ENCODE measurements at regions not wholly inside any gene's neighbourhood (a gene's known extent, or its start where the extent isn't known, plus 50 kb on each side); places are given as distances from the start of the nearest gene placed in this dataset.

GRCh38 chr4:154686838-154687237 is 57.0 kb upstream of the LRAT start:
- Histone ChIP-seq H3K36me3 (ENCODE audit: insufficient read depth, low read length, poor library complexity, severe bottlenecking) (no peaks in the 10 kb centered on the region), H3K27ac (ENCODE audit: low read depth, low read length, poor library complexity, severe bottlenecking) (no peak overlapping the region), H3K4me3 (ENCODE audit: low read depth, low read length, poor library complexity, severe bottlenecking) (no peak overlapping the region), H3K27me3 (replicated peaks; ENCODE audit: insufficient read depth, low read depth, low read length, poor library complexity) (no peaks in the 10 kb centered on the region), H3K4me1 (ENCODE audit: insufficient read depth, low read length, poor library complexity, severe bottlenecking) (no peaks in the 10 kb centered on the region), H3K9me3 (ENCODE audit: low read depth, low read length, poor library complexity, severe bottlenecking) (no peaks in the 10 kb centered on the region)
- intact Hi-C loops (cut with micrococcal nuclease; ENCODE audit: unreplicated experiment): loop anchor here (1.0 kb wide), 1 partner anchor 92 kb away; no protein-coding TSS in a partner anchor
- BruUV-seq (replicated peaks): no TSS peak
- no peak for TF ChIP-seq EZH2 (IDR thresholded peaks at IDR 0.05; ENCODE audit: borderline replicate concordance, low read depth, low read length, poor library complexity, severe bottlenecking)
- TF ChIP-seq CTCF (conservative IDR thresholded peaks at IDR 0.05; ENCODE audit: low read depth, low read length): peak; percentile 41; the same call in 1 of the 2 replicates
- CTCF ChIA-PET: interaction anchor here (0.6 to 1.3 kb wide), 7 partner anchors 31 to 667 kb away, joined by 3 to 5 read pairs (median 4); partner anchors contain the start of genes LRAT and RBM46
- POLR2A ChIA-PET (ENCODE audit: low non-redundant PET): no interaction called here
- DNase-seq (ENCODE audit: low spot score): peak; percentile 29

- CTCF ChIA-PET: interaction anchor here (0.9 kb wide), 1 partner anchor 32 kb away, joined by 3 read pairs; no protein-coding TSS in a partner anchor
- intact Hi-C loops (cut with micrococcal nuclease; ENCODE audit: unreplicated experiment): loop anchor here (1.0 kb wide), 1 partner anchor 91 kb away; no protein-coding TSS in a partner anchor
- no peak overlapping the region for H3K27ac ChIP-seq (ENCODE audit: low read depth, low read length, poor library complexity, severe bottlenecking)
- no peaks in the 10 kb centered on the region for H3K9me3 ChIP-seq (ENCODE audit: low read depth, low read length, poor library complexity, severe bottlenecking)
- no peaks in the 10 kb centered on the region for H3K27me3 ChIP-seq (replicated peaks; ENCODE audit: insufficient read depth, low read depth, low read length, poor library complexity)
- BruUV-seq (replicated peaks): no TSS peak
- POLR2A ChIA-PET (ENCODE audit: low non-redundant PET): no interaction called here
- no peak for DNase-seq (ENCODE audit: low spot score)
- H3K4me3 ChIP-seq (ENCODE audit: low read depth, low read length, poor library complexity, severe bottlenecking): no peak overlapping the region
- H3K36me3 ChIP-seq (ENCODE audit: insufficient read depth, low read length, poor library complexity, severe bottlenecking): no peaks in the 10 kb centered on the region
- no peaks in the 10 kb centered on the region for H3K4me1 ChIP-seq (ENCODE audit: insufficient read depth, low read length, poor library complexity, severe bottlenecking)
- TF ChIP-seq EZH2 (IDR thresholded peaks at IDR 0.05; ENCODE audit: borderline replicate concordance, low read depth, low read length, poor library complexity, severe bottlenecking) (no peak), CTCF (conservative IDR thresholded peaks at IDR 0.05; ENCODE audit: low read depth, low read length) (no peak)
Observed at GRCh38 chr4:154687840-154688239, 56.0 kb upstream of the LRAT start.

GRCh38 chr4:154691229-154691628 is 52.6 kb upstream of the LRAT start:
- ChIA-PET POLR2A (ENCODE audit: low non-redundant PET) (no interaction called here), CTCF (no interaction called here)
- Histone ChIP-seq H3K27ac (ENCODE audit: low read depth, low read length, poor library complexity, severe bottlenecking) (no peak overlapping the region), H3K4me1 (ENCODE audit: insufficient read depth, low read length, poor library complexity, severe bottlenecking) (peaks cover 9% of the 10 kb centered on the region), H3K9me3 (ENCODE audit: low read depth, low read length, poor library complexity, severe bottlenecking) (no peaks in the 10 kb centered on the region), H3K4me3 (ENCODE audit: low read depth, low read length, poor library complexity, severe bottlenecking) (no peak overlapping the region), H3K36me3 (ENCODE audit: insufficient read depth, low read length, poor library complexity, severe bottlenecking) (no peaks in the 10 kb centered on the region), H3K27me3 (replicated peaks; ENCODE audit: insufficient read depth, low read depth, low read length, poor library complexity) (no peaks in the 10 kb centered on the region)
- no peak for DNase-seq (ENCODE audit: low spot score)
- no TSS peak for BruUV-seq (replicated peaks)
- intact Hi-C loops (cut with micrococcal nuclease; ENCODE audit: unreplicated experiment): no loop called here
- TF ChIP-seq EZH2 (IDR thresholded peaks at IDR 0.05; ENCODE audit: borderline replicate concordance, low read depth, low read length, poor library complexity, severe bottlenecking) (no peak), CTCF (conservative IDR thresholded peaks at IDR 0.05; ENCODE audit: low read depth, low read length) (no peak)
